Adrenal gland (tissue), 9 donors: ENCODE measurements at regions not wholly inside any gene's neighbourhood (a gene's known extent, or its start where the extent isn't known, plus 50 kb on each side); places are given as distances from the start of the nearest gene placed in this dataset.

Source experiments
- DNase-seq, 7 donors: peaks; one replicate each; pipeline ENCODE4 v3.0.0-alpha.2; 2019 to 2020
- H3K27ac ChIP-seq, 5 donors: fragments of 200-600 bp; sonication (generic) in 4 of 5; 1 replicate in 3 of 5; 2 replicates in 2 of 5; pipeline versions ENCODE4 v1.5.1 to v1.8.0; 2016 to 2020; ENCODE audit warnings: mild to moderate bottlenecking in 1 of 5
- H3K27me3 ChIP-seq: fragments of 200-600 bp; 2 replicates; pipeline ENCODE4 v1.8.0; 2021
- H3K36me3 ChIP-seq, 2 donors: fragments of 200-600 bp; replicated peaks in 1 of 2; 1 replicate in 1 of 2; 2 replicates in 1 of 2; pipeline versions ENCODE4 v1.5.1 to v1.8.0; 2018 to 2022
- H3K4me1 ChIP-seq, 2 donors: fragments of 200-600 bp; replicated peaks in 1 of 2; 1 replicate in 1 of 2; 2 replicates in 1 of 2; pipeline versions ENCODE4 v1.5.1 to v1.8.0; 2018 to 2021
- H3K4me3 ChIP-seq, 4 donors: fragments of 200-600 bp; sonication (generic) in 3 of 4; one replicate each; pipeline ENCODE4 v1.5.1; 2016 to 2018
- H3K9me3 ChIP-seq, 3 donors: fragments of 200-600 bp; sonication (generic) in 1 of 3; replicated peaks in 1 of 3; 1 replicate in 2 of 3; 2 replicates in 1 of 3; pipeline versions ENCODE4 v1.5.1 to v1.8.0; 2016 to 2021
- POLR2A ChIP-seq, 2 donors: fragments of 450-650 bp; IDR thresholded peaks; one replicate each; pipeline ENCODE4 v1.6.1; 2017; ENCODE audit warnings: antibody characterized with exemption in 2 of 2, mild to moderate bottlenecking in 2 of 2, moderate library complexity in 1 of 2
- WGBS, 4 donors: extraction: QIAGEN DNeasy Blood & Tissue Kit in 2 of 4; methylation state at CpG; one replicate each; pipeline versions ENCODE4 v1.1.5 to v1.1.7; 2013 to 2017; 5-methylcytosine and 5-hydroxymethylcytosine counted together
- intact Hi-C, 2 donors: fragments of 100-400 bp; cut with DNase I; formaldehyde crosslinking; loops; one replicate each; pipeline versions ENCODE4 v1.14.1 to v1.15.0; 2022 to 2023
- TF ChIP-seq, protein P1 (sequence below), 6 experiments: fragments of 450-650 bp in 4 of 6; fragments of 200-600 bp in 2 of 6; sonication (generic) in 1 of 6; IDR thresholded peaks; 1 replicate in 5 of 6; 2 replicates in 1 of 6; pipeline versions ENCODE4 v1.5.1 to v1.8.0; 2016 to 2021; ENCODE audit warnings: antibody characterized with exemption in 6 of 6, mild to moderate bottlenecking in 2 of 6, moderate library complexity in 1 of 6
- donor health status: healthy with polysubstance abuse.
- donor health status: Bipolar disorder and iron deficiency.
- donor health status: DM: yes; HTN: yes; CAD: no.
- donor health status: DM: no; HTN: no; CAD: no.
- donor health status: DM: no; HTN: no; CAD: no.

DNA sequence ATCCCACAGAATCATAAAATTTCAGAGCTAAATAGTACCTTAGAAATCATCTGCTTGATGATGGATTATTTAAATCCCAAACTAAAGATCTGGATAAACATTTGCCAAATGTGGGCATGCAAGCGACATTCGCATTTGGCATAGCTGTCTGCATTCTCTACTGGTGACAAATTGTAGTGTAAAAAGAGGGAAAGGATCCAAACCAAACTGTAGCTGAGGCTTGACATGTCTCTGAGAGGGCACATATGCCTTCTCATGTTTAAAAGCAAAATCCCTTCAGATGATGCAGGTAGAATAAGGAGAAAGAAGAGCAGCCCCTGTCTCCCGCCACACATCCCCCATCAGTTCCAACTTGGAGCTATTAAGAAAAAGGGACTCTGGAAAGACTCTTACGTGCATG lies 257.5 kb upstream of the MTNR1B start:
- no peak for DNase-seq
- no peaks in the 10 kb centered on the region for H3K27me3 ChIP-seq

GRCh38 chr11:92714111-92714510 lies 255.3 kb upstream of the MTNR1B start:
- Histone ChIP-seq H3K4me1 (no peaks in the 10 kb centered on the region), H3K27me3 (no peaks in the 10 kb centered on the region), H3K9me3 (no peaks in the 10 kb centered on the region), H3K36me3 (no peaks in the 10 kb centered on the region), H3K4me3 (no peak overlapping the region), H3K27ac (no peak overlapping the region)
- WGBS, 4 donors: 59 to 75% (median 69%) methylated on average over 1 of the region's 1 CpG
- TF ChIP-seq POLR2A (IDR thresholded peaks at IDR 0.05): no peak
- TF ChIP-seq, protein P1, sequence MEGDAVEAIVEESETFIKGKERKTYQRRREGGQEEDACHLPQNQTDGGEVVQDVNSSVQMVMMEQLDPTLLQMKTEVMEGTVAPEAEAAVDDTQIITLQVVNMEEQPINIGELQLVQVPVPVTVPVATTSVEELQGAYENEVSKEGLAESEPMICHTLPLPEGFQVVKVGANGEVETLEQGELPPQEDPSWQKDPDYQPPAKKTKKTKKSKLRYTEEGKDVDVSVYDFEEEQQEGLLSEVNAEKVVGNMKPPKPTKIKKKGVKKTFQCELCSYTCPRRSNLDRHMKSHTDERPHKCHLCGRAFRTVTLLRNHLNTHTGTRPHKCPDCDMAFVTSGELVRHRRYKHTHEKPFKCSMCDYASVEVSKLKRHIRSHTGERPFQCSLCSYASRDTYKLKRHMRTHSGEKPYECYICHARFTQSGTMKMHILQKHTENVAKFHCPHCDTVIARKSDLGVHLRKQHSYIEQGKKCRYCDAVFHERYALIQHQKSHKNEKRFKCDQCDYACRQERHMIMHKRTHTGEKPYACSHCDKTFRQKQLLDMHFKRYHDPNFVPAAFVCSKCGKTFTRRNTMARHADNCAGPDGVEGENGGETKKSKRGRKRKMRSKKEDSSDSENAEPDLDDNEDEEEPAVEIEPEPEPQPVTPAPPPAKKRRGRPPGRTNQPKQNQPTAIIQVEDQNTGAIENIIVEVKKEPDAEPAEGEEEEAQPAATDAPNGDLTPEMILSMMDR (IDR thresholded peaks at IDR 0.05): no peak
- intact Hi-C loops: no loop called here
- DNase-seq: no peak

More for the DNA sequence above, 257.5 kb upstream of the MTNR1B start:
- Histone ChIP-seq H3K36me3 (no peaks in the 10 kb centered on the region), H3K4me3 (no peak overlapping the region), H3K4me1 (no peaks in the 10 kb centered on the region), H3K27ac (no peak overlapping the region), H3K9me3 (no peaks in the 10 kb centered on the region)
- intact Hi-C loops: no loop called here
- WGBS, 4 donors: 75 to 90% (median 82%) methylated on average over 4 of the region's 4 CpGs
- TF ChIP-seq, protein P1 (IDR thresholded peaks at IDR 0.05): no peak
- no peak for TF ChIP-seq POLR2A (IDR thresholded peaks at IDR 0.05)

DNA sequence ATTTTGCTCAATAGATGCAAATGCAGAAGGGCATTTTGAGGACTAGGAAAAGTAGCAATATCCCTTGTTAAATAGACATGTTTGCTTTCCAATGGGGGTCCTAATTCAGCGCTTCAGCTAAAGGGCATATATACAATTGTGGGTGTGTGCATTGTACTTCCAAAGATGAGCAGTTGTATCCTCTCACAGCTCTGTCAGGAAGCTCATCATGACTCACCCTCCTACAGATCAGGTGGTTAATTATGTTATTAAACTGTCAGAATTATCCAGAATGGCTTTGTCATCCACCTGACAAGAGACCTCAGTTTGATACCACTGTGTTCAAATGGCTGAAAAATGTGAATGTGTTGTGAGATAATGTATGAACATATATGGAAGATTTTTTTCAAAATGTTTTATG lies 252.2 kb upstream of the MTNR1B start:
- Histone ChIP-seq H3K36me3 (no peaks in the 10 kb centered on the region), H3K4me1 (no peaks in the 10 kb centered on the region), H3K9me3 (no peaks in the 10 kb centered on the region), H3K4me3 (no peak overlapping the region), H3K27me3 (no peaks in the 10 kb centered on the region), H3K27ac (no peak overlapping the region)
- intact Hi-C loops: no loop called here
- no peak for DNase-seq
- TF ChIP-seq, protein P1 (IDR thresholded peaks at IDR 0.05): no peak
- 93 to 100% (median 95%) methylated on average over 1 of the region's 1 CpG for WGBS, 4 donors

GRCh38 chr11:92720385-92720784 lies 249.1 kb upstream of the MTNR1B start:
- H3K36me3 ChIP-seq: no peaks in the 10 kb centered on the region
- TF ChIP-seq POLR2A (IDR thresholded peaks at IDR 0.05): no peak
- TF ChIP-seq, protein P1 (IDR thresholded peaks at IDR 0.05): no peak
- no peaks in the 10 kb centered on the region for H3K4me1 ChIP-seq
- WGBS, 4 donors: 53 to 71% (median 62%) methylated on average over 3 of the region's 3 CpGs
- no peak overlapping the region for H3K4me3 ChIP-seq
- no peaks in the 10 kb centered on the region for H3K27me3 ChIP-seq
- no peak for DNase-seq
- H3K27ac ChIP-seq: no peak overlapping the region
- no peaks in the 10 kb centered on the region for H3K9me3 ChIP-seq
- intact Hi-C loops: no loop called here
